Thoracic aorta (tissue), 2 donors: ENCODE measurements at regions not wholly inside any gene's neighbourhood (a gene's known extent, or its start where the extent isn't known, plus 50 kb on each side); places are given as distances from the start of the nearest gene placed in this dataset.

ENCODE experiments used
- ATAC-seq: fragments of 150-250 bp; one replicate; pipeline ENCODE4 v1.8.0; 2017; ENCODE audit warnings: low read depth; ENCODE audit not compliant: insufficient number of reproducible peaks, low FRiP score
- DNase-seq: peaks from one replicate; pipeline ENCODE4 v3.0.0-alpha.2; 2020; ENCODE audit warnings: low spot score
- H3K27ac ChIP-seq, 2 donors: fragments of 200-600 bp; sonication (generic); 1 replicate in 1 of 2; 2 replicates in 1 of 2; pipeline ENCODE4 v1.5.1; 2016; ENCODE audit warnings: mild to moderate bottlenecking in 2 of 2, moderate library complexity in 2 of 2
- H3K27me3 ChIP-seq: fragments of 200-600 bp; sonication (generic); replicated peaks from 2 replicates; pipeline ENCODE4 v1.6.0; 2016; ENCODE audit warnings: mild to moderate bottlenecking; ENCODE audit not compliant: insufficient read depth
- H3K36me3 ChIP-seq: fragments of 200-600 bp; sonication (generic); one replicate; pipeline ENCODE4 v1.5.1; 2016
- H3K4me1 ChIP-seq, 2 donors: fragments of 200-600 bp; sonication (generic); 1 replicate in 1 of 2; 2 replicates in 1 of 2; pipeline versions ENCODE4 v1.5.1 to v1.6.0; 2016; ENCODE audit warnings: low read depth in 2 of 2, mild to moderate bottlenecking in 1 of 2; ENCODE audit not compliant: control insufficient read depth in 1 of 2
- H3K4me3 ChIP-seq: fragments of 200-600 bp; sonication (generic); 2 replicates; pipeline ENCODE4 v1.5.1; 2016; ENCODE audit warnings: mild to moderate bottlenecking
- H3K9me3 ChIP-seq: fragments of 200-600 bp; sonication (generic); 2 replicates; pipeline ENCODE4 v1.5.1; 2016
- TF ChIP-seq, protein P1 (sequence below): fragments of 200-600 bp; sonication (generic); IDR thresholded peaks from one replicate; pipeline ENCODE4 v1.5.1; 2019; ENCODE audit warnings: antibody characterized with exemption

- TF ChIP-seq, protein P1, sequence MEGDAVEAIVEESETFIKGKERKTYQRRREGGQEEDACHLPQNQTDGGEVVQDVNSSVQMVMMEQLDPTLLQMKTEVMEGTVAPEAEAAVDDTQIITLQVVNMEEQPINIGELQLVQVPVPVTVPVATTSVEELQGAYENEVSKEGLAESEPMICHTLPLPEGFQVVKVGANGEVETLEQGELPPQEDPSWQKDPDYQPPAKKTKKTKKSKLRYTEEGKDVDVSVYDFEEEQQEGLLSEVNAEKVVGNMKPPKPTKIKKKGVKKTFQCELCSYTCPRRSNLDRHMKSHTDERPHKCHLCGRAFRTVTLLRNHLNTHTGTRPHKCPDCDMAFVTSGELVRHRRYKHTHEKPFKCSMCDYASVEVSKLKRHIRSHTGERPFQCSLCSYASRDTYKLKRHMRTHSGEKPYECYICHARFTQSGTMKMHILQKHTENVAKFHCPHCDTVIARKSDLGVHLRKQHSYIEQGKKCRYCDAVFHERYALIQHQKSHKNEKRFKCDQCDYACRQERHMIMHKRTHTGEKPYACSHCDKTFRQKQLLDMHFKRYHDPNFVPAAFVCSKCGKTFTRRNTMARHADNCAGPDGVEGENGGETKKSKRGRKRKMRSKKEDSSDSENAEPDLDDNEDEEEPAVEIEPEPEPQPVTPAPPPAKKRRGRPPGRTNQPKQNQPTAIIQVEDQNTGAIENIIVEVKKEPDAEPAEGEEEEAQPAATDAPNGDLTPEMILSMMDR: no peak
- ATAC-seq (no peak), DNase-seq (no peak)
- no peaks in the 10 kb centered on the region for H3K27me3 ChIP-seq
- H3K27ac ChIP-seq: no peak overlapping the region
- no peaks in the 10 kb centered on the region for H3K36me3 ChIP-seq
- H3K4me3 ChIP-seq: no peak overlapping the region
- H3K9me3 ChIP-seq: no peaks in the 10 kb centered on the region
- H3K4me1 ChIP-seq: no peaks in the 10 kb centered on the region
Observed at GRCh38 chr15:57777003-57777402, 70.5 kb downstream of the POLR2M start.

GRCh38 chr15:57780471-57780870 lies 74.0 kb downstream of the POLR2M start:
- ATAC-seq: no peak
- no peak for DNase-seq
- no peaks in the 10 kb centered on the region for H3K36me3 ChIP-seq
- H3K4me3 ChIP-seq: no peak overlapping the region
- no peaks in the 10 kb centered on the region for H3K27me3 ChIP-seq
- TF ChIP-seq, protein P1: no peak
- no peak overlapping the region for H3K27ac ChIP-seq
- H3K4me1 ChIP-seq: peaks cover 0 to 6% of the 10 kb centered on the region in 2 donors
- H3K9me3 ChIP-seq: no peaks in the 10 kb centered on the region

DNA sequence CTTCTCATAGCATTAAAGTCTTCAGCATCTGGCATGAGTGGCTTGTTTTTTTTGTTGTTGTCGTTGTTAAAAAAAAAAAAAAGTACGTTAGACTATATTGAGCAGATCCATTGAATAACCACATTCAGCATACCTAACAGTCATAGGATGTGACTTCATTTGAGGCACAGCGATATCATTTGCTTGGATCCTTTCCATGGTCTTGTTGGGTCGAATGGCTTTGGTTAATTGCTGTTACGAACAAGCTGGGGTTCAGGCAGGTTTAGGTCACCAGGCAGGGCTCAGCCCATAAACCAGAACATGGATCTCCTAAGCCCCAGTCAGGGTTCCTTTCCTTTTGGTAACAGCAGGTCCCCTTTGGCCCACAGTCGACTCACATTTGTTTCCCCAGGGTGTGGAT lies 76.2 kb downstream of the POLR2M start:
- DNase-seq (no peak), ATAC-seq (no peak)

DNA sequence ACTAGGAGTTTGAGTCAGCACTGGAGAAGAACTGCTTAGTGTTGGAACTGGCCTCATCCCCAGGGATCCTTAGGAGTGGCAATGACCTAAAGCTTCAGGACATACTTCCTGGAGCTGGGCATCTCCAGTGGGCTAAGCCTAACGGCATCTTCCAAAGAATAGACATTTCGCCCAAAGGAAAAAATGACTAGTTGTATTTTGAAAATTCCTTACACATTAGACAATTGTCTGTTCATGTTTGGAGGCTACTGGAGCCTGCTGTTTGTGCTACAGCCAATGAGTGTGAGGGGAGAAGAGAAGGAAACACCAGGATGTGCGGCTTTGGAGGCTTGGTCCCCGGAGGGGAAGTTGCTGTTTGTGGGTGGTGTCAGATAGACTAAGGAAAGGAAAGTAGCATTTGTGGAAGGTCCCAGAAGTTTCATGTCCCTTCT lies 77.6 kb downstream of the POLR2M start:
- DNase-seq: no peak
- Histone ChIP-seq H3K9me3 (no peaks in the 10 kb centered on the region), H3K27me3 (no peaks in the 10 kb centered on the region), H3K4me3 (no peak overlapping the region), H3K36me3 (no peaks in the 10 kb centered on the region), H3K27ac (peak overlapping the region in 1 of 2 donors; percentile 9), H3K4me1 (peaks cover 0 to 6% of the 10 kb centered on the region in 2 donors)
- ATAC-seq: no peak
- TF ChIP-seq, protein P1: no peak

More for the DNA sequence above, 76.2 kb downstream of the POLR2M start:
- Histone ChIP-seq H3K27me3 (no peaks in the 10 kb centered on the region), H3K36me3 (no peaks in the 10 kb centered on the region), H3K4me3 (no peak overlapping the region), H3K9me3 (no peaks in the 10 kb centered on the region), H3K27ac (no peak overlapping the region), H3K4me1 (peaks cover 0 to 6% of the 10 kb centered on the region in 2 donors)
- TF ChIP-seq, protein P1: no peak

- ATAC-seq (no peak), DNase-seq (no peak)
- TF ChIP-seq, protein P1: no peak
- Histone ChIP-seq H3K9me3 (no peaks in the 10 kb centered on the region), H3K4me3 (no peak overlapping the region), H3K27me3 (no peaks in the 10 kb centered on the region), H3K4me1 (peaks cover 0 to 6% of the 10 kb centered on the region in 2 donors), H3K27ac (no peak overlapping the region), H3K36me3 (no peaks in the 10 kb centered on the region)
Observed at GRCh38 chr15:57785039-57785438, 78.5 kb downstream of the POLR2M start.
